Prostate gland (tissue), 2 donors: ENCODE measurements at regions not wholly inside any gene's neighbourhood (a gene's known extent, or its start where the extent isn't known, plus 50 kb on each side); places are given as distances from the start of the nearest gene placed in this dataset.

Experiments used
- POLR2A ChIP-seq: fragments of 450-650 bp; IDR thresholded peaks from one replicate; pipeline ENCODE4 v1.6.1; 2016; ENCODE audit warnings: antibody characterized with exemption, mild to moderate bottlenecking
- TF ChIP-seq, protein P1 (sequence below), 4 experiments: fragments of 200-600 bp in 2 of 4; fragments of 450-650 bp in 2 of 4; sonication (generic) in 2 of 4; IDR thresholded peaks; 1 replicate in 3 of 4; 2 replicates in 1 of 4; pipeline ENCODE4 v1.5.1; 2016 to 2019; ENCODE audit warnings: antibody characterized with exemption in 4 of 4, mild to moderate bottlenecking in 2 of 4, moderate library complexity in 2 of 4

DNA sequence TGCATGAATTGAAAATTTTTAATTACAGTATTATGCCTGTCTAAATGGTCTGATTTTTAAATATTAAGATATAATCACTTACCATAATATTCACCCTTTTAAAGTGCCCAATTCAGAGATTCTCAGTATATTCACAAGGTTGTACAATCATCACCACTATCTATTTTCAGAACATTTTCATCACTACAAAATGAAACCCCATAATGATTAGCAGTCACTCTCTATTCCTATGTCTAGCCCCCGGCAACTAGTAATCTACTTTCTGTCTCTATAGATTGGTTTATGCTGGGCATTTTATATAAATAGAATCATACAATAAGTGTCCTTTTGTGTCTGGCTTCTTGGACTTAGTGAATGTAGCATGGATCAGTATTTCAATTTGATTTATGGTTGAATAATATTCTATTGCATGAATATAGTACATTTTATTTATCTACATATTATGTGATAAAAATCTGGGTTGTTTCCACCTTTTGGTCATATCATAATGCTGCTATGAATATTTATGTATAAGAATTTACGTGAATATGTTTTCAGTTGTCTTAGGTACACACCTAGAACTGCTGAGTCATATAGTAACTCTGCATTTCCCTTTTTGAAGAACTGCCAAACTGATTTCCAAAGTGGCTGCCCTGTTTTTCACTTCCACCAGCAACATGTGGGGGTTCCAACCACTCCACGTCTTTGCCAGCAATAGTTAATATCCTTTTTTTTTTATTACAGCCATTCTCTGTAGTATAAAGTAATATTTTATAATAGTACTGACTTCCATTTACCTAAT, 485.7 kb upstream of the ZNF385D start:
- TF ChIP-seq, protein P1, sequence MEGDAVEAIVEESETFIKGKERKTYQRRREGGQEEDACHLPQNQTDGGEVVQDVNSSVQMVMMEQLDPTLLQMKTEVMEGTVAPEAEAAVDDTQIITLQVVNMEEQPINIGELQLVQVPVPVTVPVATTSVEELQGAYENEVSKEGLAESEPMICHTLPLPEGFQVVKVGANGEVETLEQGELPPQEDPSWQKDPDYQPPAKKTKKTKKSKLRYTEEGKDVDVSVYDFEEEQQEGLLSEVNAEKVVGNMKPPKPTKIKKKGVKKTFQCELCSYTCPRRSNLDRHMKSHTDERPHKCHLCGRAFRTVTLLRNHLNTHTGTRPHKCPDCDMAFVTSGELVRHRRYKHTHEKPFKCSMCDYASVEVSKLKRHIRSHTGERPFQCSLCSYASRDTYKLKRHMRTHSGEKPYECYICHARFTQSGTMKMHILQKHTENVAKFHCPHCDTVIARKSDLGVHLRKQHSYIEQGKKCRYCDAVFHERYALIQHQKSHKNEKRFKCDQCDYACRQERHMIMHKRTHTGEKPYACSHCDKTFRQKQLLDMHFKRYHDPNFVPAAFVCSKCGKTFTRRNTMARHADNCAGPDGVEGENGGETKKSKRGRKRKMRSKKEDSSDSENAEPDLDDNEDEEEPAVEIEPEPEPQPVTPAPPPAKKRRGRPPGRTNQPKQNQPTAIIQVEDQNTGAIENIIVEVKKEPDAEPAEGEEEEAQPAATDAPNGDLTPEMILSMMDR (IDR thresholded peaks at IDR 0.05), result no peak
- no peak for TF ChIP-seq POLR2A
